Activated naive CD8-positive, alpha-beta T cell treated with anti-CD3 and anti-CD28 coated beads, Interleukin-2, amount 10 ng/mL, durations not matched to agents 7 days and 5 days (primary cell): ENCODE measurements at regions not wholly inside any gene's neighbourhood (a gene's known extent, or its start where the extent isn't known, plus 50 kb on each side); places are given as distances from the start of the nearest gene placed in this dataset.
A peak's percentile ranks its signal among the peaks of the same experiment; 100 is the strongest.
"Not testable (repeated sequence)": the region's sequence is repeated elsewhere in the genome, so short reads cannot be mapped to it uniquely, and the experiment has no call there.

Source experiments
- ATAC-seq: fragments of 150-1000 bp; cut with Tn5 transposase; one replicate; pipeline ENCODE4 v1.10.0; 2021; ENCODE audit warnings: low read depth, moderate library complexity
- POLR2A ChIA-PET: fragments of 350-600 bp; sonication (Branson Sonifier 250); formaldehyde crosslinking; loops from one replicate; lab custom pipeline; 2021; ENCODE audit warnings: antibody characterized with exemption; lab: Charles Lee
- DNase-seq: peaks from one replicate; pipeline ENCODE4 v3.0.0; 2021
- H3K27ac Mint-ChIP-seq: one replicate; pipeline ENCODE4 v1.8.0; 2022; ENCODE audit warnings: mild to moderate bottlenecking, mixed read lengths
- H3K27me3 Mint-ChIP-seq: one replicate; pipeline ENCODE4 v1.8.0; 2022; ENCODE audit warnings: mild to moderate bottlenecking, moderate library complexity, mixed read lengths
- H3K36me3 Mint-ChIP-seq: one replicate; pipeline ENCODE4 v1.8.0; 2021; ENCODE audit warnings: mild to moderate bottlenecking, mixed read lengths
- H3K4me1 Mint-ChIP-seq: one replicate; pipeline ENCODE4 v1.8.0; 2021; ENCODE audit warnings: mixed read lengths
- H3K4me3 Mint-ChIP-seq: one replicate; pipeline ENCODE4 v1.8.0; 2022; ENCODE audit warnings: mild to moderate bottlenecking, moderate library complexity, mixed read lengths
- H3K9me3 Mint-ChIP-seq: one replicate; pipeline ENCODE4 v1.8.0; 2021; ENCODE audit warnings: mixed read lengths

DNA sequence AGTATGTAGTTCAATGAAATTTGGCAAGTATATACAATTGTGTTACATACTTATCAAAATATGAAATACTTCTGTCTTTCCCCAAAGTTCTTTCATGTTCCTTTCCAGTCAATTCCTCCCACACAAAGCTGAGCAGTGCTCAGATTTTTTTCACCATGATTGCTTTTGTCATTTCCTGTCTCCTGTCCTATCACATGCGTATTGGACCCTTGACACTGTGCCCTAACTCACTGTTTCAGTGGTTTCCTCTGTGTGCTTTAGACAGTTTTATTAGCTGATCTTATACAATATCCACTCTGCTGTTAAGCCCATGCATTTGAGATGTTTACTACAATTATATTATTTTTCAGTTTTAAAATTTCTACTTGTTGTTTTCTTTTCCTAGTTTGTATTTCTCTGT lies 463.6 kb upstream of the MEF2C start:
- no peak overlapping the region for H3K4me3 Mint-ChIP-seq
- no peak for ATAC-seq
- H3K4me1 Mint-ChIP-seq, result no peaks in the 10 kb centered on the region
- H3K27ac Mint-ChIP-seq, result no peak overlapping the region
- H3K36me3 Mint-ChIP-seq, result no peaks in the 10 kb centered on the region
- no peaks in the 10 kb centered on the region for H3K9me3 Mint-ChIP-seq
- H3K27me3 Mint-ChIP-seq, result no peaks in the 10 kb centered on the region
- DNase-seq, result no peak
- POLR2A ChIA-PET, result no interaction called here

DNA sequence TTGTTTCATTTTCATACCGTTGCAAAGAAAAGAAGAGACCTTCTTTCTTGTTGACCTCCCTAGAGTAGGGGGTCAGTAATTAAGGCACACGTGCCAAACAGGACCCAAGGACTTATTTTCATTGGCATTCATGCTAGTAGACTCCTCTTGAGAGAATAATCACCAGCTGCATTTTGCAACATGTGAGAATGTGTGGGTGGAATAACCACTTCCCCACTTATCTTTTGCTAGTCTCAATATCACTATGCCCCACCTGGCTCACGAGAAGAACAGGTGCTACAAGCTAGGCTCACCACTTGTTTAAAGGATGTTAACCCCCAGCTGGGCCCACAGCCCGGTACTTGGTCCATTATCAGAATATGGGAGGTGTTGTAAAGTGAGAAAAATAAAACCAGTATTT lies 460.7 kb upstream of the MEF2C start:
- no peak for ATAC-seq
- H3K9me3 Mint-ChIP-seq, result no peaks in the 10 kb centered on the region
- POLR2A ChIA-PET, result no interaction called here
- H3K36me3 Mint-ChIP-seq, result no peaks in the 10 kb centered on the region
- H3K27ac Mint-ChIP-seq, result no peak overlapping the region
- no peak overlapping the region for H3K4me3 Mint-ChIP-seq
- no peak for DNase-seq
- no peaks in the 10 kb centered on the region for H3K27me3 Mint-ChIP-seq
- H3K4me1 Mint-ChIP-seq, result no peaks in the 10 kb centered on the region

DNA sequence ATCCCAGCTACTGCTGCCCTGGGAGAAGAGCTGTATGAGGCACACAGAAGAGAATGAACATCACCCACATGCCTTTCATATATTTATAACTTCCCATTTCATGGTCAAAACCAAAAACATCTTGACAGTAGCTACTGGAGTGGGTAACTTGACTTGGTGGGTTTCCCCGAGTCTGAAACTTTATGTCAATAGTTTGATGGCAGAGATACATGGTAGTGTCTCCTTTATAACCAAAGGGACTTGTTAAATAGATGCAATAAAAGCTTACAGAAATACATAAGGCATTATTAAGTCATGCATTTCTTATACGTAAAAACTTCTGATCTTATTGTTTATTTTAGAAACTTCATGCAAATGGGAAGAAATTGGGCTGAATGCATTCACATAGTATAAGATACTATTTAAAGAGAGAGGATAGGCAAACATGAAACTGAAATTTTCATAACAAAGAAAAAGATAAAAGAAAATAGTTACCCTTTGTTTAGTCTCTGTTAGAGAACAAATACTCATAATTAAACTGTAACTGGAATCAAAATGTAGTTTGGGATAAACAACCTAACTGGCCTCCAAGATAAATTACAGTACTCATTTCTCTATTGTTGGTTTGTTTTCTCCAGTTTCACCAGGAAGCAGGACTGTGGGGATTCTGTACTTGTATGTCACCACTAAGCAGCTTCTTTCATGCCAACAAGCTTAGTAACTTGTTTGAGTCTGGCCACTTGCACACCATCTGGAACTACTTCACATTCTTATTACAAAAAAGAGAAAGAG lies 459.3 kb upstream of the MEF2C start:
- Mint-ChIP-seq H3K27ac (no peak overlapping the region), H3K27me3 (no peaks in the 10 kb centered on the region), H3K4me3 (no peak overlapping the region), H3K9me3 (peaks cover 2% of the 10 kb centered on the region), H3K4me1 (no peaks in the 10 kb centered on the region), H3K36me3 (no peaks in the 10 kb centered on the region)
- ATAC-seq (no peak), DNase-seq (no peak)
- POLR2A ChIA-PET, result no interaction called here

DNA sequence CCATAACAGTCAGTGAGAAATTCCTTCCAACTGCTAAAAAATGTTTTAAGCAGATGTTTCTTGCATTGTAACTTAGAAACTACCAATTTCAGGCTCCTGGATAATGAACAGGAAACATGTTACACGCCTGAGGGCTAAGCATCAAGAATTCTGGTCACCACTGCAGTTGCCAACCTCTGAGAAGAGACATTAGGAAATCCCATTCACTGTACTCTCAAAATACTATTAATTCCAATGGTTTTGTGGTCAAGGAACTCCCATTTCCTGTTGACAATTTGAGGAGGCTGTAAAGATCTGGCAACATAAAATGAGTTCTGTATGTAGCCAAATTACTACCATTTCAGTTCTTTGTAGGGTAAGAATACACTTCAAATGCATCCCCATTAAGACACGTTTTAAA lies 456.0 kb upstream of the MEF2C start:
- no peaks in the 10 kb centered on the region for H3K36me3 Mint-ChIP-seq
- POLR2A ChIA-PET, result no interaction called here
- ATAC-seq, result no peak
- DNase-seq, result no peak
- H3K4me3 Mint-ChIP-seq, result no peak overlapping the region
- H3K27me3 Mint-ChIP-seq, result no peaks in the 10 kb centered on the region
- no peaks in the 10 kb centered on the region for H3K4me1 Mint-ChIP-seq
- H3K9me3 Mint-ChIP-seq, result peaks cover 2% of the 10 kb centered on the region
- H3K27ac Mint-ChIP-seq, result no peak overlapping the region

DNA sequence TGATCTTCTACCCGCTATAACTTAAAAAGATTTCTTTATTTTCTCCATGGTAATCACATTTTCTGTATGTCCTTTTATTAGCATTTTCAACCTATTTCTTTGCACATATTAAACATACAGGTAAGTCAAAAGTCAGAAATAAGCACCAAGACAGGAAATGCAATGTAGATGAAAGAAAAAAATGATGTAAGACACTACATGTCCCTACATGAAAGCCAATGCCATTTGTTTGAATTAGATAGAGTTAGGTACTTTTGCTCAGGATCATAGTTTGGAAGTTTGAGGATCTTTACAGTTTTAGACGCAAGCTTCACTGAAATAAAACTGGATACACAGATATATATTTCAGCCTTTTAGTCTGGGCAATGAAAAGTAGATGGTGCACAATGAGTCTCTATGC lies 453.1 kb upstream of the MEF2C start:
- peaks cover 2% of the 10 kb centered on the region for H3K9me3 Mint-ChIP-seq
- POLR2A ChIA-PET, result no interaction called here
- ATAC-seq, result no peak

DNA sequence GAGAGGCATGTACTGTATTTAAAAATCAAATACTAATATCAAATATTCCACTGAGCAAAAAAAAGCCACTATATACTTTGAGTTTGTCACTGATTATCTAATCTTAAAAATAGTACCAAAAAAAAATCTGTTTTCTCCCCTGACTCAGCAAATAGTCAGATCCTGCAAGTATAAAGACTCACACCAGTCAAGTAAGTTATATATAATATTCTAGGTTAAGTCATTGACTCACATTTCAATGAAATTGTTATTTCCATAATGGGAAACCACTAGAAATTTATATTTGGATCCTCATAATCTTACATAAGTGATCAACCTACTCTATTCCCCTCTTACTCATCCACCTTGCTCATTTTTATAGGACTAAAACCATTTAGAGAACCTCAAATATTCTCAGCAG lies 447.2 kb upstream of the MEF2C start:
- Mint-ChIP-seq H3K27ac (no peak overlapping the region), H3K4me3 (no peak overlapping the region), H3K36me3 (no peaks in the 10 kb centered on the region), H3K27me3 (no peaks in the 10 kb centered on the region), H3K4me1 (no peaks in the 10 kb centered on the region), H3K9me3 (peaks cover 2% of the 10 kb centered on the region)
- ATAC-seq (no peak), DNase-seq (no peak)
- POLR2A ChIA-PET, result no interaction called here

More for the DNA sequence above, 453.1 kb upstream of the MEF2C start:
- Mint-ChIP-seq H3K27me3 (no peaks in the 10 kb centered on the region), H3K27ac (no peak overlapping the region), H3K4me1 (no peaks in the 10 kb centered on the region), H3K36me3 (no peaks in the 10 kb centered on the region), H3K4me3 (no peak overlapping the region)
- DNase-seq, result no peak

DNA sequence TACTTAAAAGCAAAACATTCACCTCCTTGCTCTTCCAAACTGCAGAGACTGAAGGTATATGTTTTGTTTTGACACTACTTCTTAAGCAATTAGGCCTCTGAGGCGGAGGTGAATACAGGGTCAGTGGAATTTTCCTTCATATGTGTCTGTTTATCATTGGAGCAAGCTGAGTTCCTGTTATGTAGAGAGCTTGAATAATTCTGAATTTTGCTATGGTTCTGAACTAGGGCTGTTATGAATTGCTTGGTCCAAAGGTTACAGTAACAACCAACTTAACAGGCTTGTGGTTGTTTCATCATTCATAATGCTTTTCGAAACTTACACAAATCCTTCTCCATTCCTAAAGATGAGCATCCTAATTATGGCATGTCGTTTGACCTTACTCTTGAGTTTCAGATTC lies 444.6 kb upstream of the MEF2C start:
- ATAC-seq (no peak), DNase-seq (no peak)
- H3K4me1 Mint-ChIP-seq, result no peaks in the 10 kb centered on the region
- H3K9me3 Mint-ChIP-seq, result peaks cover 2% of the 10 kb centered on the region
- no peaks in the 10 kb centered on the region for H3K36me3 Mint-ChIP-seq
- POLR2A ChIA-PET, result no interaction called here
- H3K27me3 Mint-ChIP-seq, result no peaks in the 10 kb centered on the region
- H3K27ac Mint-ChIP-seq, result no peak overlapping the region
- no peak overlapping the region for H3K4me3 Mint-ChIP-seq

DNA sequence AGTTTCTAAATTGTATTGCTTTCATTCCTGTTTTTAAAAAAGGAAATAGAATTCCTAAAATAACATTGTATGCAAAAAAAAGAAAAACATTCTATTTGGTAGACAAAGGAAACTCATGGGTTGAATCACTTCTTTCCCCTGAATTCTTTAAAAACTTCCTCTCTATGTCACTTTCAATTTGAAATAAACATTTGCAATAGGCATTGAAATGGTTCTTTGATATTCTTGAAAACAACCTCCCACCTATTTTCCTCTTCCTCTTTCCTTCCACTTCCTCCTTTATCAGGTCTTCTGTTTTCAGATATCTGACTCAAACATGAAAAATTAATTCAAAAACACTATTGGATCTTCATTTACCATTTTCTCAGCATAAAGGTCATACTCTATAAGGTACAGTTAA lies 442.0 kb upstream of the MEF2C start:
- ATAC-seq, result no peak
- H3K9me3 Mint-ChIP-seq, result peaks cover 2% of the 10 kb centered on the region
- no peak for DNase-seq
- no peaks in the 10 kb centered on the region for H3K36me3 Mint-ChIP-seq
- POLR2A ChIA-PET, result no interaction called here
- H3K4me3 Mint-ChIP-seq, result no peak overlapping the region
- no peaks in the 10 kb centered on the region for H3K27me3 Mint-ChIP-seq
- H3K4me1 Mint-ChIP-seq, result no peaks in the 10 kb centered on the region
- no peak overlapping the region for H3K27ac Mint-ChIP-seq

DNA sequence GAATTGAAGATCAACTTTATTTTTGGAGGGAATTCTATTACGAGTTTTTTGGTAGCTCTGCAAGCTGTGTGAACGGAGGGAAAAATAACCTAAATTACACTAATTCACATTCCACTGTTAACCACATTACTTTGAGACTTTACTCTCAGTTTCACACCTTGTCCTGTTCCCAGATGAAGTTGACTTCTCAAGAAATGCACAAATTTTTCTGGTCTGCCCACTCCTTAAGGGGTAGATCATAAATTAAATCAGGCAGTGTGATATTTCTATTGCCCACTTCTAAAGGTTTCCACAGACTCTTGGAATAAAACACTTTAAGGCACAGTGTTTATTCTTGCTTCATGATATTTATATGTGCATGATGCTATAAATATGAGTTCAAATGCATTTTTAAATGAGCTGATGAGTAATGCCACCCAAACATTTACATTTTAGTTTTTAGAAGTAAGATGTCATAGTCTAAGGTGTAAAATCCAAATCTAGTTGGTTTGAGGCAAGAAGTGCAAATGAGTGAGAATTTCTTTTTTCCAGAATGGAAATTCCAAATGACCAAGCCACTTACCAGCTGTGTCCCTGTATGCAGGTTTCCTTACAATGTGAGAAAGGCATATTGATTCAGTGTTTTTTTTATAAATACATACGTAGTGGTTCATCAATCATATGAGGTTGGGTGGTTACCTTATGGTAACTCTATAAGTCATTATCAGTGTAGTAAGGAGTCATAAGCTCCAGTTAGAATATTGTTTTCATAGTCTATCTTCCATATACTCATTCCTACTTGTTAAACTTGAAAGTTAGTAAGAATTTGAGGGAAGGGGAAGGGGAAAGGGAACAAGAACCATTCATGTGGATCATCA lies 437.7 kb upstream of the MEF2C start:
- no peaks in the 10 kb centered on the region for H3K4me1 Mint-ChIP-seq
- H3K9me3 Mint-ChIP-seq, result peaks cover 1% of the 10 kb centered on the region
- no peaks in the 10 kb centered on the region for H3K27me3 Mint-ChIP-seq
- no peaks in the 10 kb centered on the region for H3K36me3 Mint-ChIP-seq
- POLR2A ChIA-PET, result no interaction called here
- H3K4me3 Mint-ChIP-seq, result no peak overlapping the region
- DNase-seq, result no peak
- no peak for ATAC-seq
- no peak overlapping the region for H3K27ac Mint-ChIP-seq

DNA sequence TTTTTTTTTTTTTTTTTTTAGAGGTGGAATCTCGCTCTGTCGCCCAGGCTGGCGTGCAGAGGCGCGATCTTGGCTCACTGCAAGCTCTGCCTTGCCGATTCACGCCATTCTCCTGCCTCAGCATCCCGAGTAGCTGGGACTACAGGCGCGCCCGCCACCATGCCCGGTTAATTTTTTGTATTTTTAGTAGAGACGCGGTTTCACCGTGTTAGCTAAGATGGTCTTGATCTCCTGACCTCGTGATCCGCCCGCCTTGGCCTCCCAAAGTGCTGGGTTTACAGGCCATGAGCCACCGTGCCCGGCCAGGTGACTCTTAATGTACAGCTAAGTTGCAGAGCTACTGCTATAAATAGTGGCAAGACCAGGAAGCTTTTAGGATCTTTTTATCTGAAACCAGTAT lies 434.9 kb upstream of the MEF2C start:
- POLR2A ChIA-PET, DNase-seq, ATAC-seq, H3K36me3 Mint-ChIP-seq, H3K27me3 Mint-ChIP-seq, H3K4me3 Mint-ChIP-seq, H3K9me3 Mint-ChIP-seq, H3K27ac Mint-ChIP-seq, H3K4me1 Mint-ChIP-seq: not testable (repeated sequence)

DNA sequence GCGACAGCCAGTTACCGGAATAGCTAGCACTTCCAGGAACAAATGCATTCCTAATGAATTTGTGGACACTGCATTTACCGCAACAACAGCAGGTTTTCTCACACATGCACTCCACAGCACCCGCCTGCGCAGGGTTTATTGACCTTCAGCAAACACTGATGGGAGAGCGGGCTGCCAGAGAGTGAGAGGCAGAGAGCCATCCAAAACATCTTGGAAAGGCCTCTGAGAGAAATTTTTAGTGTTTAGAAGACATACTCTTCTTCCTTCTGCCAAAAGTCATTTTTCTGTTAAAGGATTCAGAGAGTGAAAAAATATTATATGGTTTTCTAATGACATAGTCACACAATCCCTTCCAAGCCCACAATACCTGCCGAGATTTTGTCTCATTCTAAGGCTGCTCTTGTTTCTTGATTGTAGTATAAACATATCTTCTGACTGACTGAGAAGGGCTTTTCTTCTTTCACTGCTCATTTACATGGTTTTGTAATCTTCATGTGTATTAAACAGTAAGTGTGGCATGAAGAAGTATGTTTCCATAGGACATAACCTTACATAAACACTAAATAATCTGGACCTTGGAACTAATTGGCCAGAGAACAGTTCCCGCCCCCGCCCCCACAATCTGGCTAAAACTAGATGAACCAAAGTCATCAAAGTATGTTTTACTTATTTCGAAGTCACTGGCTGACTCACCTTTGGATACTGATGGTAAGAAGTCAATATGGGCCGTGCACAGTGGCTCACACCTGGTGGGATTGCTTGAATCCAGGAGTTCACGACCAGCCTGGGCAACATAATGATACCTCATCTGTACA lies 432.5 kb upstream of the MEF2C start:
- DNase-seq (no peak), ATAC-seq (no peak)
- no peaks in the 10 kb centered on the region for H3K36me3 Mint-ChIP-seq
- POLR2A ChIA-PET, result no interaction called here
- peaks cover 6% of the 10 kb centered on the region for H3K4me1 Mint-ChIP-seq
- no peak overlapping the region for H3K27ac Mint-ChIP-seq
- H3K4me3 Mint-ChIP-seq, result no peak overlapping the region
- peaks cover 1% of the 10 kb centered on the region for H3K9me3 Mint-ChIP-seq
- H3K27me3 Mint-ChIP-seq, result no peaks in the 10 kb centered on the region

DNA sequence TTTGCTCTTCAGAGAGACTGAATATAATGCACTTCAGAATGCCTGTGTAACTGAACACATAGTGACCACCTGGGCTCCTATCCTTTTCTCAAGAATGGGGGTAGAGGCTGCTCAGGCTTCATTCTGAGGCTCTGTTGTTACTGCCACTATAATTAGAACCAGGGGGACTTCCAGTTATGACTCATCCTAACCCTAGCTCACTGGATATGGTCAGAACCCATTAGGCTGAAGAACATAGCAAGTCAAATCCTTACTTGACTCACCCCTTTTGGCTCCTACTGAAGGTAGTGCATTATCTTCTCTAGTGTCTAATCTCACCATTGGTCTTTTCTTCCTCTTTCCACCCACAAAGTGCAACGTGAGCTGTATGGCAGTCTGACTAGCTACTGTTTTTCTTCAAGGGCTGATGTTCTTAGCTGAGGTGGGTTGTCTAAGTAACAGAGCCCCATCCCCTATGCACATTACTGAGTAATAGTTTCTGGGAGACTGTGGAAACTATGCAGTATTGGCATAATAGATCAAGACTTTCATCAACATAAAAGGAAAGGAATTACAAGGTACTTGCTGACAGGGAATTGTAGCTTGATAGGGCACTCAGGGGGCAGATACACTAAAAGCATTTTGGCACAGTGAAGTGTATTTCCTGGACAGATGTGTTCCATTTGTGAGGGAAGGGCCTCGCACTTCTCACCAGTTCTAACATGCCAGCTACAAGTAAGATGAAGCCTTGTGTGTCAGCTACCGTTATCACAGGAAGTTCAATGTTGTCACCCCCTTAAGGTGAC lies 431.0 kb upstream of the MEF2C start:
- H3K27ac Mint-ChIP-seq, result no peak overlapping the region
- POLR2A ChIA-PET, result no interaction called here
- no peak for DNase-seq
- H3K27me3 Mint-ChIP-seq, result no peaks in the 10 kb centered on the region
- H3K4me1 Mint-ChIP-seq, result peaks cover 6% of the 10 kb centered on the region
- H3K9me3 Mint-ChIP-seq, result peaks cover 1% of the 10 kb centered on the region
- H3K4me3 Mint-ChIP-seq, result no peak overlapping the region
- H3K36me3 Mint-ChIP-seq, result no peaks in the 10 kb centered on the region
- peak; percentile 47 for ATAC-seq

DNA sequence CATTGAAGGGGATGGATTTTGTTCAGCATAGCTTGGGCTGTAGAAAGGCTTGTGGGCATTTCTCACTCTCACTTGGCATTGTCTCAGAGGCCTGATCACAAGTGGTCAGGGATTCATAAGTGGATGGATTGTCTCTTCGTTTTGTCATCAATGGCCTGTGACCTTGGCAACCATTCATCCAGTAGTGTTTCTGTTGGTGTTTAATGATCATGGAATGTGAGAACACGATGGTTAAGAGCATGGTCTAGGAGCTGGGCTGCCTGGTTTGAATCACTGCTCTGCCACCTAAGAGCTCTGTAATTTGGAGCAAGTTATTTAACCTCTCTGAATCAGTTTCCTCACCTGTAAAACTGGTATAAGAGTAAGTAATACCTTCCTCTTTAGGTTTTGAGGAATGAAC lies 430.1 kb upstream of the MEF2C start:
- Mint-ChIP-seq H3K36me3 (no peaks in the 10 kb centered on the region), H3K4me3 (no peak overlapping the region), H3K27me3 (no peaks in the 10 kb centered on the region), H3K27ac (no peak overlapping the region), H3K9me3 (peaks cover 1% of the 10 kb centered on the region), H3K4me1 (peaks cover 6% of the 10 kb centered on the region)
- DNase-seq (no peak), ATAC-seq (no peak)
- POLR2A ChIA-PET, result no interaction called here
